Mucosa of descending colon (tissue), 3 donors: ENCODE measurements at regions not wholly inside any gene's neighbourhood (a gene's known extent, or its start where the extent isn't known, plus 50 kb on each side); places are given as distances from the start of the nearest gene placed in this dataset.

Source experiments
- ATAC-seq: fragments of 200-7000 bp; cut with Tn5 transposase; one replicate; pipeline ENCODE4 v1.9.1; 2020; ENCODE audit warnings: mild to moderate bottlenecking, moderate library complexity
- DNase-seq, 3 donors: peaks; one replicate each; pipeline ENCODE4 v3.0.0-alpha.2; 2020
- H3K36me3 ChIP-seq: fragments of 200-600 bp; one replicate; pipeline ENCODE4 v1.8.0; 2021; ENCODE audit warnings: low read depth, mild to moderate bottlenecking
- H3K4me1 ChIP-seq: fragments of 200-600 bp; one replicate; pipeline ENCODE4 v1.8.0; 2021; ENCODE audit warnings: low read depth, mild to moderate bottlenecking
- H3K4me3 ChIP-seq: fragments of 200-600 bp; one replicate; pipeline ENCODE4 v1.8.0; 2021; ENCODE audit warnings: mild to moderate bottlenecking
- H3K9me3 ChIP-seq: fragments of 200-600 bp; one replicate; pipeline ENCODE4 v1.8.0; 2021; ENCODE audit warnings: mild to moderate bottlenecking
- CTCF ChIP-seq: fragments of 200-600 bp; IDR thresholded peaks from one replicate; pipeline ENCODE4 v1.8.0; 2022; ENCODE audit warnings: antibody characterized with exemption, mild to moderate bottlenecking
- intact Hi-C, 2 donors: fragments of 100-400 bp; cut with DNase I in 1 of 2; cut with micrococcal nuclease in 1 of 2; formaldehyde crosslinking; loops; one replicate each; pipeline versions ENCODE4 v1.11.0 to v1.11.1; 2022; cut with DNase I, micrococcal nuclease
- donor health status: DM: no; HTN: no; CAD: no; lungs with moderate emphysema.
- donor health status: DM: no; HTN: no; CAD: no.
- donor health status: DM: no; HTN: yes; CAD: no.

GRCh38 chr1:168400139-168400538, 119.5 kb downstream of the TBX19 start:
- ATAC-seq (no peak), DNase-seq (no peak)
- intact Hi-C loops = no loop called here
- H3K9me3 ChIP-seq = no peaks in the 10 kb centered on the region
- H3K4me1 ChIP-seq = no peaks in the 10 kb centered on the region
- TF ChIP-seq CTCF = no peak
- no peaks in the 10 kb centered on the region for H3K36me3 ChIP-seq
- H3K4me3 ChIP-seq = no peak overlapping the region

GRCh38 chr1:168397806-168398205, 117.1 kb downstream of the TBX19 start:
- ATAC-seq (no peak), DNase-seq (no peak)
- H3K9me3 ChIP-seq = no peaks in the 10 kb centered on the region
- intact Hi-C loops = no loop called here
- H3K4me3 ChIP-seq = no peak overlapping the region
- TF ChIP-seq CTCF = no peak
- no peaks in the 10 kb centered on the region for H3K36me3 ChIP-seq
- H3K4me1 ChIP-seq = no peaks in the 10 kb centered on the region

GRCh38 chr1:168396940-168397684, 116.4 kb downstream of the TBX19 start:
- H3K4me1 ChIP-seq = no peaks in the 10 kb centered on the region
- H3K4me3 ChIP-seq = no peak overlapping the region
- ATAC-seq (no peak), DNase-seq (no peak)
- no peaks in the 10 kb centered on the region for H3K9me3 ChIP-seq
- no peaks in the 10 kb centered on the region for H3K36me3 ChIP-seq
- no peak for TF ChIP-seq CTCF
- intact Hi-C loops = no loop called here

- Histone ChIP-seq H3K4me1 (no peaks in the 10 kb centered on the region), H3K36me3 (no peaks in the 10 kb centered on the region), H3K9me3 (no peaks in the 10 kb centered on the region), H3K4me3 (no peak overlapping the region)
- no peak for TF ChIP-seq CTCF
- intact Hi-C loops = no loop called here
- no peak for DNase-seq
- no peak for ATAC-seq
Observed at GRCh38 chr1:168396508-168396907, 115.8 kb downstream of the TBX19 start.

GRCh38 chr1:168394858-168395257, 114.2 kb downstream of the TBX19 start:
- Histone ChIP-seq H3K4me1 (no peaks in the 10 kb centered on the region), H3K4me3 (no peak overlapping the region), H3K36me3 (no peaks in the 10 kb centered on the region), H3K9me3 (no peaks in the 10 kb centered on the region)
- no peak for DNase-seq
- intact Hi-C loops = no loop called here
- TF ChIP-seq CTCF = no peak
- no peak for ATAC-seq
